ENCODE measurements at regions not wholly inside any gene's neighbourhood (a gene's known extent, or its start where the extent isn't known, plus 50 kb on each side); places are given as distances from the start of the nearest gene placed in this dataset.

DNA sequence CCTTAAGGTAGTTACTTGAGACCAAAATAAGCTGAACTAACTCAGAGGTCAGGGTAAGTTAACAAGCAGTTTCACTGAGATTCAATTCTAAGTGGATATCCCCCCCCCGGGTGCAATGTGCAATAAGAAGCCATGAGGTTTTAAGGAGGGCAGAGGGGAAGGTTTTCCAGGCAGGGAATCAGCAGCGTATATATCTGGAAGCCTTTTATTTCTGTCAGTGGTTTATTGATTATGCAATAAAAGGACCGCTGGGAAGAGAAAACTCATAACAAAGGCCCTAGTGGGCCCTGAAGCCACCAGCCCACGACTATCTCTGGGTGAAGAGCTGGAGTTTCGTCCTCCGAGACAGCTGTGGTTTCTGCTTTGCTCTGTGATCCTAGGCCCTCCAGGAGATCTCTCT lies 53.1 kb upstream of the CTPS1 start:
- no peak for TF ChIP-seq POLR2A (IDR thresholded peaks at IDR 0.05)
- TF ChIP-seq, protein P1, sequence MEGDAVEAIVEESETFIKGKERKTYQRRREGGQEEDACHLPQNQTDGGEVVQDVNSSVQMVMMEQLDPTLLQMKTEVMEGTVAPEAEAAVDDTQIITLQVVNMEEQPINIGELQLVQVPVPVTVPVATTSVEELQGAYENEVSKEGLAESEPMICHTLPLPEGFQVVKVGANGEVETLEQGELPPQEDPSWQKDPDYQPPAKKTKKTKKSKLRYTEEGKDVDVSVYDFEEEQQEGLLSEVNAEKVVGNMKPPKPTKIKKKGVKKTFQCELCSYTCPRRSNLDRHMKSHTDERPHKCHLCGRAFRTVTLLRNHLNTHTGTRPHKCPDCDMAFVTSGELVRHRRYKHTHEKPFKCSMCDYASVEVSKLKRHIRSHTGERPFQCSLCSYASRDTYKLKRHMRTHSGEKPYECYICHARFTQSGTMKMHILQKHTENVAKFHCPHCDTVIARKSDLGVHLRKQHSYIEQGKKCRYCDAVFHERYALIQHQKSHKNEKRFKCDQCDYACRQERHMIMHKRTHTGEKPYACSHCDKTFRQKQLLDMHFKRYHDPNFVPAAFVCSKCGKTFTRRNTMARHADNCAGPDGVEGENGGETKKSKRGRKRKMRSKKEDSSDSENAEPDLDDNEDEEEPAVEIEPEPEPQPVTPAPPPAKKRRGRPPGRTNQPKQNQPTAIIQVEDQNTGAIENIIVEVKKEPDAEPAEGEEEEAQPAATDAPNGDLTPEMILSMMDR (IDR thresholded peaks at IDR 0.05): no peak
- 63 to 66% methylated on average over 6 of the region's 6 CpGs for WGBS, 2 donors
- Histone ChIP-seq H3K27me3 (no peaks in the 10 kb centered on the region), H3K9me3 (no peaks in the 10 kb centered on the region), H3K36me3 (no peaks in the 10 kb centered on the region), H3K4me3 (no peak overlapping the region), H3K27ac (no peak overlapping the region), H3K4me1 (peaks cover 0 to 15% (median 6%) of the 10 kb centered on the region in 3 donors)
- intact Hi-C loops (cut with DNase I): no loop called here
- no peak for DNase-seq

- H3K27me3 ChIP-seq: no peaks in the 10 kb centered on the region
- H3K9me3 ChIP-seq: no peaks in the 10 kb centered on the region
- peaks cover 6 to 28% (median 6%) of the 10 kb centered on the region in 3 donors for H3K4me1 ChIP-seq
- H3K4me3 ChIP-seq: no peak overlapping the region
- no peak overlapping the region for H3K27ac ChIP-seq
- intact Hi-C loops (cut with DNase I): no loop called here
- 82 to 100% methylated on average over 3 of the region's 4 CpGs for WGBS, 2 donors
- TF ChIP-seq, protein P1 (IDR thresholded peaks at IDR 0.05): no peak
- TF ChIP-seq POLR2A (IDR thresholded peaks at IDR 0.05): no peak
- no peaks in the 10 kb centered on the region for H3K36me3 ChIP-seq
- DNase-seq: no peak
Measured at GRCh38 chr1:40927781-40928180, 51.7 kb upstream of the CTPS1 start.

GRCh38 chr1:40928699-40929098 lies 50.8 kb upstream of the CTPS1 start:
- intact Hi-C loops (cut with DNase I): no loop called here
- TF ChIP-seq, protein P1 (IDR thresholded peaks at IDR 0.05): no peak
- TF ChIP-seq POLR2A (IDR thresholded peaks at IDR 0.05): no peak
- Histone ChIP-seq H3K4me3 (no peak overlapping the region), H3K27me3 (no peaks in the 10 kb centered on the region), H3K27ac (no peak overlapping the region), H3K4me1 (peaks cover 6 to 28% (median 6%) of the 10 kb centered on the region in 3 donors), H3K36me3 (no peaks in the 10 kb centered on the region), H3K9me3 (no peaks in the 10 kb centered on the region)
- DNase-seq: no peak
- WGBS, 2 donors: 100% methylated on average over 1 of the region's 2 CpGs

- H3K4me3 ChIP-seq: no peak overlapping the region
- WGBS, 2 donors: 70% methylated on average over 1 of the region's 1 CpG; no CpG with 5 or more reads in 1 of the 2 donors
- intact Hi-C loops (cut with DNase I): no loop called here
- H3K27me3 ChIP-seq: no peaks in the 10 kb centered on the region
- no peaks in the 10 kb centered on the region for H3K9me3 ChIP-seq
- no peak for TF ChIP-seq POLR2A (IDR thresholded peaks at IDR 0.05)
- TF ChIP-seq, protein P1 (IDR thresholded peaks at IDR 0.05): no peak
- H3K36me3 ChIP-seq: no peaks in the 10 kb centered on the region
- DNase-seq: no peak
- H3K27ac ChIP-seq: no peak overlapping the region
- peaks cover 6 to 28% (median 6%) of the 10 kb centered on the region in 3 donors for H3K4me1 ChIP-seq
Measured at GRCh38 chr1:40929155-40929554, 50.3 kb upstream of the CTPS1 start.
